ENCODE measurements at regions not wholly inside any gene's neighbourhood (a gene's known extent, or its start where the extent isn't known, plus 50 kb on each side); places are given as distances from the start of the nearest gene placed in this dataset.

DNA sequence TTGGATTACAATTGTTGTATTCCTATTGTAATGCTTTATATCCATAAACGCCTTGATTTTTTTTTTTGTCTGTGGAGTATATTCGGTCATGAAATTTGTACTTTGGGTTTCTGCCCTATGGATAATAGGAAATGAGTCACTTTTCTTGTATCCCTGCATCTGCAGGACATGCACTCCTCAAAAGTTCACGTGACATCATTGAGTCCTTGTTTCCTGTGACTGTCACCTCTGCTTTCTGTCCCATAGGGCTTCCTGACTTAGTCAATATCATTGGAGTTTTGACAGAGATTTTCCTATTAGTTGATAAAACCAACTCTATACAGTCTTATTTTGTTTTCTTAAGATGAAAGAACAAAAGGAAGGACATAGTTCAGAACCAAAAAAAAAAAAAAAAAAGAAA lies 356.3 kb downstream of the MAT2B start:
- no peak for TF ChIP-seq EZH2phosphoT487 (IDR thresholded peaks at IDR 0.05; ENCODE audit: borderline replicate concordance, low read depth, low read length)
- TF ChIP-seq, protein P1, sequence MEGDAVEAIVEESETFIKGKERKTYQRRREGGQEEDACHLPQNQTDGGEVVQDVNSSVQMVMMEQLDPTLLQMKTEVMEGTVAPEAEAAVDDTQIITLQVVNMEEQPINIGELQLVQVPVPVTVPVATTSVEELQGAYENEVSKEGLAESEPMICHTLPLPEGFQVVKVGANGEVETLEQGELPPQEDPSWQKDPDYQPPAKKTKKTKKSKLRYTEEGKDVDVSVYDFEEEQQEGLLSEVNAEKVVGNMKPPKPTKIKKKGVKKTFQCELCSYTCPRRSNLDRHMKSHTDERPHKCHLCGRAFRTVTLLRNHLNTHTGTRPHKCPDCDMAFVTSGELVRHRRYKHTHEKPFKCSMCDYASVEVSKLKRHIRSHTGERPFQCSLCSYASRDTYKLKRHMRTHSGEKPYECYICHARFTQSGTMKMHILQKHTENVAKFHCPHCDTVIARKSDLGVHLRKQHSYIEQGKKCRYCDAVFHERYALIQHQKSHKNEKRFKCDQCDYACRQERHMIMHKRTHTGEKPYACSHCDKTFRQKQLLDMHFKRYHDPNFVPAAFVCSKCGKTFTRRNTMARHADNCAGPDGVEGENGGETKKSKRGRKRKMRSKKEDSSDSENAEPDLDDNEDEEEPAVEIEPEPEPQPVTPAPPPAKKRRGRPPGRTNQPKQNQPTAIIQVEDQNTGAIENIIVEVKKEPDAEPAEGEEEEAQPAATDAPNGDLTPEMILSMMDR (conservative IDR thresholded peaks at IDR 0.05; ENCODE audit: low read length), result no peak
- H3K79me2 ChIP-seq (ENCODE audit: insufficient read depth, low read depth, low read length), result no peaks in the 10 kb centered on the region
- no peak for DNase-seq (ENCODE audit: low spot score)
- BruUV-seq (replicated peaks), result no TSS peak
- no peak overlapping the region for H2AFZ ChIP-seq (ENCODE audit: low read length)
- POLR2A ChIA-PET, result interaction anchor here (0.6 kb wide), 2 partner anchors 267 to 426 kb away, joined by 3 read pairs; no protein-coding TSS in a partner anchor
- no peaks in the 10 kb centered on the region for H4K20me1 ChIP-seq (ENCODE audit: insufficient read depth, low read length)
- H3K36me3 ChIP-seq (ENCODE audit: insufficient read depth, low read length), result no peaks in the 10 kb centered on the region
- H3K4me2 ChIP-seq (ENCODE audit: low read length), result no peak overlapping the region
- no peak overlapping the region for H3K4me3 ChIP-seq (ENCODE audit: low read depth, low read length, poor library complexity, severe bottlenecking)
- no peaks in the 10 kb centered on the region for H3K9me3 ChIP-seq (ENCODE audit: low read length)
- H3K9me2 ChIP-seq (ENCODE audit: insufficient read depth, low read length), result no peaks in the 10 kb centered on the region
- CTCF ChIA-PET (ENCODE audit: unreplicated experiment), result no interaction called here
- intact Hi-C loops (cut with micrococcal nuclease; ENCODE audit: unreplicated experiment), result no loop called here
- H3K4me1 ChIP-seq (ENCODE audit: insufficient read depth, low read length, poor library complexity, severe bottlenecking), result no peaks in the 10 kb centered on the region
- H3K27ac ChIP-seq (ENCODE audit: low read depth, low read length, poor library complexity, severe bottlenecking), result no peak overlapping the region

DNA sequence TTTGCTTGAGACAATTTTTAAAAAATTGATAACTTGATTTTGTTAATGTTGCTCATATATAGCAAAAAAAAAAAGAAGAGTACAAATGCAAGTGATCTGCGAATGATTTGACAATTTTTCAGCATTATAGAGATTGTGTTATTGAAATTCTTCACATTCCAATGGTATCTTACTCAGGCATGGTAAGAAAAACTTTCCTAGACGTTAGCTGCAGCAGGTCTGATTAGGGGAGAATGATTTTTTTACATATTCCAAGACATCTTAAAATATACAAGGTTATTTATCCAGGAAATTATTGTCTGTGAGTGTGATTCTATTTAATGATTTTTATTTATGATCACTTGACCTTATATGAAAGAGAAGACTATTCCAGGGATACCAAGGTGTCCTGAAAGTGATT lies 361.9 kb downstream of the MAT2B start:
- CTCF ChIA-PET (ENCODE audit: unreplicated experiment), result no interaction called here
- no peak overlapping the region for H3K4me2 ChIP-seq (ENCODE audit: low read length)
- POLR2A ChIA-PET, result no interaction called here

DNA sequence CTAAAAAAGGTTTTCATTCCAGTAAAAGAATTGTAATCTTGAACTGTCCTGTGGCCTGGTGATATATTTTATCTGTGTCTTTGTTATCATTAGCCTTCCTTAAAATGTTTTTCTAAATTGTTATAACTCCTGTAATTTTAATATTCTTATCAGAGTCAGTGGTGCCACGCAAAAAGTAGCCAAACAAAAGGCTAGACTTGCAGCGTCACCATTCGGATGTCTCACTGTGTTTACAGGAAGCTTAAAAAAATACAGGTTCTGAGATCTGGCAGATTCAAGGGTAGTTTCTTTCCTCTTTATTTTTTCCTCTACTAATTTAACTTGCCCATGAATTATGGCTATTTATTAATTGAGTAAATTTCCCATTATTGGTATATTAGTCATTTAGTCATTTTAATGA lies 362.3 kb downstream of the MAT2B start:
- no peak overlapping the region for H3K27ac ChIP-seq (ENCODE audit: low read depth, low read length, poor library complexity, severe bottlenecking)
- ChIA-PET POLR2A (no interaction called here), CTCF (ENCODE audit: unreplicated experiment) (no interaction called here)
- H3K9me2 ChIP-seq (ENCODE audit: insufficient read depth, low read length), result no peaks in the 10 kb centered on the region
- no peak for TF ChIP-seq EZH2phosphoT487 (IDR thresholded peaks at IDR 0.05; ENCODE audit: borderline replicate concordance, low read depth, low read length)
- TF ChIP-seq, protein P1 (conservative IDR thresholded peaks at IDR 0.05; ENCODE audit: low read length), result no peak
- no peaks in the 10 kb centered on the region for H4K20me1 ChIP-seq (ENCODE audit: insufficient read depth, low read length)
- H3K36me3 ChIP-seq (ENCODE audit: insufficient read depth, low read length), result no peaks in the 10 kb centered on the region
- H2AFZ ChIP-seq (ENCODE audit: low read length), result no peak overlapping the region
- BruUV-seq (replicated peaks), result no TSS peak
- no peaks in the 10 kb centered on the region for H3K9me3 ChIP-seq (ENCODE audit: low read length)
- DNase-seq (ENCODE audit: low spot score), result no peak
- no peak overlapping the region for H3K4me2 ChIP-seq (ENCODE audit: low read length)
- no peak overlapping the region for H3K4me3 ChIP-seq (ENCODE audit: low read depth, low read length, poor library complexity, severe bottlenecking)
- H3K4me1 ChIP-seq (ENCODE audit: insufficient read depth, low read length, poor library complexity, severe bottlenecking), result no peaks in the 10 kb centered on the region
- intact Hi-C loops (cut with micrococcal nuclease; ENCODE audit: unreplicated experiment), result no loop called here
- H3K79me2 ChIP-seq (ENCODE audit: insufficient read depth, low read depth, low read length), result no peaks in the 10 kb centered on the region

More for the DNA sequence above, 361.9 kb downstream of the MAT2B start:
- TF ChIP-seq, protein P1 (conservative IDR thresholded peaks at IDR 0.05; ENCODE audit: low read length), result no peak
- TF ChIP-seq EZH2phosphoT487 (IDR thresholded peaks at IDR 0.05; ENCODE audit: borderline replicate concordance, low read depth, low read length), result no peak
- no peak for DNase-seq (ENCODE audit: low spot score)
- intact Hi-C loops (cut with micrococcal nuclease; ENCODE audit: unreplicated experiment), result no loop called here
- H3K4me1 ChIP-seq (ENCODE audit: insufficient read depth, low read length, poor library complexity, severe bottlenecking), result no peaks in the 10 kb centered on the region
- no peaks in the 10 kb centered on the region for H3K9me3 ChIP-seq (ENCODE audit: low read length)
- no peaks in the 10 kb centered on the region for H3K36me3 ChIP-seq (ENCODE audit: insufficient read depth, low read length)
- no peak overlapping the region for H2AFZ ChIP-seq (ENCODE audit: low read length)
- H3K4me3 ChIP-seq (ENCODE audit: low read depth, low read length, poor library complexity, severe bottlenecking), result no peak overlapping the region
- BruUV-seq (replicated peaks), result no TSS peak
- no peaks in the 10 kb centered on the region for H3K9me2 ChIP-seq (ENCODE audit: insufficient read depth, low read length)
- H3K27ac ChIP-seq (ENCODE audit: low read depth, low read length, poor library complexity, severe bottlenecking), result no peak overlapping the region
- H3K79me2 ChIP-seq (ENCODE audit: insufficient read depth, low read depth, low read length), result no peaks in the 10 kb centered on the region
- H4K20me1 ChIP-seq (ENCODE audit: insufficient read depth, low read length), result no peaks in the 10 kb centered on the region
